GM18909 (cell line): ENCODE measurements at regions not wholly inside any gene's neighbourhood (a gene's known extent, or its start where the extent isn't known, plus 50 kb on each side); places are given as distances from the start of the nearest gene placed in this dataset.
"Not testable (repeated sequence)": the region's sequence is repeated elsewhere in the genome, so short reads cannot be mapped to it uniquely, and the experiment has no call there.

Experiments
- ATAC-seq: cut with Tn5 transposase; IDR thresholded peaks from one replicate; pipeline ENCODE4 v1.9.1; 2021; ENCODE audit warnings: mild to moderate bottlenecking; ENCODE audit not compliant: unreplicated experiment, poor library complexity

DNA sequence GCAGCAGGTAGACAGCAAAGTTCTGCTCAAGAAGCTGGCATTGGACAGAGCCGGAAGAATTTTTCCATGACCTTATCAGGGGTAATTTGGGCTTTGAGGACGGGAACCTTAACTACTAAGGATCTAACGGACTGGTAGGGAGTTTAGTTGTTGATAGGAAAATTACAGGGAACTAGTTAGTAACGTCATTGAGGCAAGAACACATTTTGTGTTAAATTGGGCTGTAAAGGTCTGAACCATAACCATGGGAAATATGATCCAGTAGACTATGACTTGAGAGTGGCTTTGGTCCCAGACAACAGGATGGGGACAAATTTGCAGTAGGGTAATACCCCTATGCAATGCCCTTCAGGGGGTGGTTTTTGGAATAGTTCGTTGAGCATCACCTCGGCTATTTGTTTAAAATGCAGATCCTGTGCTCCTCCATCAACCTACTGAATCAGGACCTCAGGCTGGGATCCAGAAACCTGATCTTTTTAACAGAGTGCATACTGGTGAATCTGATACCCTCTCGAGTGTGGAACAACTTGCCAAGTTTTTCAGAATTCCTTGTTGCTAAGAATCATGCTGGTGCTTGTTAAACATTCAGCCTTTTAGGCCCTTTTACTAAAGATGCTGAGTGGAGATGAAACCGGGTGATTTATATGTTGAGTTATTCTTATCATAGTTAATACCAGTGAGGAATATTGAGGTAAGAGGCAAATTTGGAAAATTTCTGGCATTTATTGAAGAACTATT lies 255.1 kb downstream of the MAP2K6 start:
- no peak for ATAC-seq

- no peak for ATAC-seq
Observed at GRCh38 chr17:69672924-69673323, 258.4 kb downstream of the MAP2K6 start.

DNA sequence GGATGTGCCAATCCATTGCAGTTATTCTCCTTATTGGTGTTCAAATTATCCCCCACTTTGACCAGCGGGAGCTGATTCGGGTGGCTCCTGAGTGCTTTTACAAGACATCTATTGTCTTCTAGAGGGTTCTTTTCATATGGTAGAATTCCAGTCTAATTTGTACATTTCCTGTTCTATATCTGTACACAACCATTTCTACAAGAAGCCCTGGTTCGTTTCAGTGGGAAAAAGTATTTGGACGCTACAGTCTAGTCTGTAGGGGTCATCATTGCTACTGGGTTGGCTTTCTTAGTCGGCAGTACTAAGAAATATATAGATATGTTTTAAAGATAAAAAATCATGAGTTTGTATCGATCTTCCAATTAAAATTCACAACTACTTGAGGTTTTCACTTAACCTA lies 262.6 kb downstream of the MAP2K6 start:
- no peak for ATAC-seq

DNA sequence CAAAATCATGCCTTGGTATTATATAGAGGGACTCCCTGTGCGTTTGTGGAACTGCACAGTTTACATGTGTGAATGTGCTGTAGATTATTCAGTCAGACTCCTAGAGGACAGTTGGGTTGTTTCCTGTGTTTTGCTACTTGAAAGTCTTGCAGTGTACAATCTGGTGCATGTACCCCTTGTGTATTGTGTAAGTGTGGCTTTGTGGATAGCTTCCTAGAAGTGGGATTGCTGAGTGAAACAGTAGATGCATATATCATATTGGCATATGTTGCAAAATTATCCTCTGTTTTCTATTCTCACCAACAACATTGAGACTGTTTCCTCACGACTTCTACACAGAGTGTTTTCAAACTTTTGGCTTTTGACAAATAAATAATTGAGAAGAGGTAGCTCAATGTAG lies 263.7 kb downstream of the MAP2K6 start:
- no peak for ATAC-seq

DNA sequence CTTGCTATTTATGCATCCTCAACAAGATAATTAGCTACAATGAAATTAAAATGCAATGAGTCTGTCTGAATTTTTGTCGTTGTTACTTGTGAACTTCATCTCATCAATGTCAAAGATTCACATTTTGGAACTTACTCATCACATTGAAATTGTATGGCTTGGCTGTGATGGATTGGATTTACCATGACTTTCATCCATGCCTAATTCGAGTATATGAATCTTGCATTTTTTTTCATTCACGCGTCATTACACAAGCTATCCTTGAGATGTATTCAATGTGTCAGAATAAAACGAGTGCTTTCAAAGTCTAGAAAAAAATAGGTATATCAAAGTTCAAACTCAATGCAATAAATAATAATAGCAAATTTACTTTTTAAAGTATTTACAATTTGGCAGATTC lies 265.3 kb downstream of the MAP2K6 start:
- no peak for ATAC-seq

DNA sequence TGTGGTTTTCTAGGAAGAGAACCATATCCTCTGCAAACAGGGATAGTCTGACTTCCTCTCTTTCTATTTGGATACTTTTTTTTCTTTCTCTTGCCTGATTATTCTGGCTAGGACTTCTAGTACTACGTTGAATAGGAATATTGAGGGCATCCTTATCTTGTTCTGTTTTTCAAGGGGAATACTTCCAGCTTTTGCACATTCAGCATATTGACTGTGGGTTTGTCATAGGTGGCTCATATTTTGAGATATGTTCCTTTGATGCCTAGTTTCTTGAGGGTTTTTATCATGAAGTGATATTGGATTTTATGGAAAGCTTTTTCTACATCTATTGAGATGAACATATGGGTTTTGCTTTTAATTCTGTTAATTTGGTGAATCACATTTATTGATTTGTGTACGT lies 269.8 kb downstream of the MAP2K6 start:
- ATAC-seq: no peak

- not testable (repeated sequence) for ATAC-seq
Observed at GRCh38 chr17:69685150-69685549, 270.7 kb downstream of the MAP2K6 start.

- no peak for ATAC-seq
Observed at GRCh38 chr17:69690531-69690930, 276.0 kb downstream of the MAP2K6 start.

GRCh38 chr17:69692171-69692570 lies 277.7 kb downstream of the MAP2K6 start:
- ATAC-seq: no peak

- ATAC-seq: no peak
Observed at GRCh38 chr17:69695646-69696045, 281.1 kb downstream of the MAP2K6 start.

GRCh38 chr17:69696650-69697049 lies 282.2 kb downstream of the MAP2K6 start:
- no peak for ATAC-seq

- ATAC-seq: not testable (repeated sequence)
Observed at GRCh38 chr17:69698352-69698751, 283.9 kb downstream of the MAP2K6 start.

DNA sequence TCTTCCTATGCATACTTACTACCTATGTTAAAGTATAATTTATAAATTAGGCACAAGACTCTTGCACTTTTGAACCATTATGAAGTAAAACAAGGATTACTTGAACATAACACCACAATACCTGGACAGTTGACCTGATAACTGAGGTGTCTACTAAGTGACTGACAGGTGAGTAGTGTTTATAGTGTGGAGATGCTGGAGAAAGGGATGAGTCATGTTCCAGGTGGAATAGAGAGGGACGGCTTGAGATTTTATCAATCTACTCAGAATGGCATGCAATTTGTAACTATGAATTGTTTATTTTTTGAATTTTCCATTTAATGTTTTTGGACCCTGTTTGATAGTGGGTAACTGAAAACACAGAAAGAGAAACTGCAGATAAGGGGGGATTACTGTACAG lies 287.6 kb downstream of the MAP2K6 start:
- ATAC-seq: no peak

DNA sequence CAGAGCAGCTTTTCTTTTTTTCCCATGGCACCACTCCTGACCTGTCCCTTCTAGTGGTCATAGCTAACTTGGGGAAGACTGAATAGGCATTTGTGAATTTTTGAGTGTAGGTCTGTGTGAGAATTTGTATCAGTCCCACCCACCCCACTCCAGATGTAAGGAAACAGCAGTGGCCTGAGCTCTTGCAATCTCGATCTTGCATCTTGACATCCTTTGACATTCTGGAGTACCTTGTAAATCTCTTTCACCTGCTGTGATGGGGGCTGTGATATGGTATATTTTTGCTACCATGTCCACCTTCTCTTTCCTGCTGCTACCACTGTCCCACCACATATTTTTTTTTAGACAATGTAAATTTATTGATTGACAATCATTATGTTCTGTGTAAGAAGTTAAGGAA lies 289.3 kb downstream of the MAP2K6 start:
- ATAC-seq: no peak

- no peak for ATAC-seq
Observed at GRCh38 chr17:69704935-69705334, 290.4 kb downstream of the MAP2K6 start.

- ATAC-seq: no peak
Observed at GRCh38 chr17:69706127-69706526, 291.6 kb downstream of the MAP2K6 start.

GRCh38 chr17:69709441-69709840 lies 294.9 kb downstream of the MAP2K6 start:
- no peak for ATAC-seq

- no peak for ATAC-seq
Observed at GRCh38 chr17:69710926-69711325, 296.4 kb downstream of the MAP2K6 start.

- ATAC-seq: no peak
Observed at GRCh38 chr17:69711541-69711940, 297.0 kb downstream of the MAP2K6 start.

GRCh38 chr17:69712801-69713311 lies 298.4 kb downstream of the MAP2K6 start:
- no peak for ATAC-seq

DNA sequence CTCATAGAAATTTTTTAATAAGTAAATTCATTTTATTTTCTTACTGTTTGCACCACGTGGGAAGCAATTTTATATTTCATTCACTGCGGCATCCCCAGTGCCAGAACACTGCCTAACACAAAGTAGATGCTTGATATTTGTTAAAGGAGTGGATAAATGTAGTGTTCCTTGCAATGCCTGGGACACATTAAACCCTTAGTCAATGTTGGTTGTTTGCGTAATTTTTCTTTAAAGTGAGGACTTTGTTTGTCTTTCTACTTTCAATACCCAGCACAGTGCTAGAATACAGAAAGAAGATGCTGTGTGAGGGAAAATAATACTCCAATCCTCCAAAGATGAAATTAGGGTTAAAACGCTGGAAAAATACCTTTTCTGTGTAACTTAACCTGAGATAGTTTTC lies 299.3 kb downstream of the MAP2K6 start:
- ATAC-seq: no peak

DNA sequence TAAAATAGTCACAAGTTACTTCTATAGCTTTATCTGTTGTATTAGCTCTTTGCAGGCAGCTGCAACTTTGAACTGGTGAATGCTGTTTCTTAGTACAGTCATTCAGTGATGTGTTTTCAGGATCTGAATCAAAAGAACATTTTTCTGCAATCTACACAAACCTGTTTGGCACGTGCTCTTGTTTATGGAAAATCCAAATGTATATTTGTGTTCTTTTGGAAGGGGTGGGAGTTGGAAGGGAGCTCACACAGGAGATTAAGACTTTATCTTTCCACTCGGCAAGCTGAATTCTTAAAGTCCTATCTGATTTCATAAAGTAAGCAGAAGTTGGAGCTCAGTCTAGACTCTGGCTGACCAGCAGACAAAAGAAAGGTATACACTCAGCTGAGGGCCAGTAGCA lies 300.2 kb downstream of the MAP2K6 start:
- no peak for ATAC-seq
